ENCODE measurements at regions not wholly inside any gene's neighbourhood (a gene's known extent, or its start where the extent isn't known, plus 50 kb on each side); places are given as distances from the start of the nearest gene placed in this dataset.

- no peaks in the 10 kb centered on the region for H3K9me3 ChIP-seq
- H3K36me3 ChIP-seq, result no peaks in the 10 kb centered on the region
- 50% methylated on average over 5 of the region's 5 CpGs for WGBS
- H3K27ac ChIP-seq (replicated peaks in 1 of 4), result no peak overlapping the region
- no peaks in the 10 kb centered on the region for H3K4me1 ChIP-seq
- H3K27me3 ChIP-seq, result no peaks in the 10 kb centered on the region
- TF ChIP-seq EP300 (IDR thresholded peaks at IDR 0.05) (no peak), POLR2A (IDR thresholded peaks at IDR 0.05; ENCODE audit: low read depth) (no peak), POLR2AphosphoS5 (IDR thresholded peaks at IDR 0.05) (no peak), CTCF (IDR thresholded peaks at IDR 0.05) (no peak)
- DNase-seq (ENCODE audit: extremely low spot score), result no peak
- H3K4me3 ChIP-seq, result no peak overlapping the region
- intact Hi-C loops (cut with DNase I), result no loop called here
Measured at GRCh38 chrX:114361076-114361725, 222.7 kb upstream of the HTR2C start.

- no peaks in the 10 kb centered on the region for H3K27me3 ChIP-seq
- H3K4me3 ChIP-seq, result no peak overlapping the region
- no peak for DNase-seq (ENCODE audit: extremely low spot score)
- H3K4me1 ChIP-seq, result no peaks in the 10 kb centered on the region
- 72% methylated on average over 1 of the region's 1 CpG for WGBS
- TF ChIP-seq POLR2A (IDR thresholded peaks at IDR 0.05; ENCODE audit: low read depth), result no peak
- TF ChIP-seq POLR2AphosphoS5 (IDR thresholded peaks at IDR 0.05), result no peak
- H3K36me3 ChIP-seq, result no peaks in the 10 kb centered on the region
- H3K27ac ChIP-seq (replicated peaks in 1 of 4), result no peak overlapping the region
- H3K9me3 ChIP-seq, result no peaks in the 10 kb centered on the region
- intact Hi-C loops (cut with DNase I), result no loop called here
Measured at GRCh38 chrX:114363346-114363745, 220.5 kb upstream of the HTR2C start.

GRCh38 chrX:114365065-114365834 lies 218.6 kb upstream of the HTR2C start:
- Histone ChIP-seq H3K9me3 (no peaks in the 10 kb centered on the region), H3K27me3 (no peaks in the 10 kb centered on the region), H3K4me3 (no peak overlapping the region), H3K4me1 (no peaks in the 10 kb centered on the region), H3K27ac (replicated peaks in 1 of 4) (no peak overlapping the region), H3K36me3 (no peaks in the 10 kb centered on the region)
- 66% methylated on average over 5 of the region's 5 CpGs for WGBS
- no peak for TF ChIP-seq POLR2AphosphoS5 (IDR thresholded peaks at IDR 0.05)
- no peak for TF ChIP-seq CTCF (IDR thresholded peaks at IDR 0.05)
- no peak for TF ChIP-seq EP300 (IDR thresholded peaks at IDR 0.05)
- no peak for TF ChIP-seq POLR2A (IDR thresholded peaks at IDR 0.05; ENCODE audit: low read depth)
- DNase-seq (ENCODE audit: extremely low spot score), result no peak
- intact Hi-C loops (cut with DNase I), result no loop called here

- H3K27me3 ChIP-seq, result no peaks in the 10 kb centered on the region
- H3K4me3 ChIP-seq, result no peak overlapping the region
- intact Hi-C loops (cut with DNase I), result no loop called here
- H3K4me1 ChIP-seq, result no peaks in the 10 kb centered on the region
- H3K9me3 ChIP-seq, result no peaks in the 10 kb centered on the region
- H3K36me3 ChIP-seq, result no peaks in the 10 kb centered on the region
- WGBS, result 30% methylated on average over 2 of the region's 2 CpGs
- DNase-seq (ENCODE audit: extremely low spot score), result no peak
- TF ChIP-seq CTCF (IDR thresholded peaks at IDR 0.05) (no peak), POLR2AphosphoS5 (IDR thresholded peaks at IDR 0.05) (no peak), EP300 (IDR thresholded peaks at IDR 0.05) (no peak), POLR2A (IDR thresholded peaks at IDR 0.05; ENCODE audit: low read depth) (no peak)
- H3K27ac ChIP-seq (replicated peaks in 1 of 4), result no peak overlapping the region
Measured at GRCh38 chrX:114372937-114373336, 210.9 kb upstream of the HTR2C start.

- no peaks in the 10 kb centered on the region for H3K36me3 ChIP-seq
- intact Hi-C loops (cut with DNase I), result no loop called here
- no peak for DNase-seq (ENCODE audit: extremely low spot score)
- H3K9me3 ChIP-seq, result no peaks in the 10 kb centered on the region
- H3K4me1 ChIP-seq, result no peaks in the 10 kb centered on the region
- no peak overlapping the region for H3K4me3 ChIP-seq
- no peaks in the 10 kb centered on the region for H3K27me3 ChIP-seq
- no peak overlapping the region for H3K27ac ChIP-seq (replicated peaks in 1 of 4)
- 89% methylated on average over 27 of the region's 31 CpGs for WGBS
- TF ChIP-seq POLR2A (IDR thresholded peaks at IDR 0.05; ENCODE audit: low read depth) (no peak), POLR2AphosphoS5 (IDR thresholded peaks at IDR 0.05) (no peak), CTCF (IDR thresholded peaks at IDR 0.05) (no peak), EP300 (IDR thresholded peaks at IDR 0.05) (no peak)
Measured at GRCh38 chrX:114390251-114390796, 193.6 kb upstream of the HTR2C start.
